ENCODE measurements at regions not wholly inside any gene's neighbourhood (a gene's known extent, or its start where the extent isn't known, plus 50 kb on each side); places are given as distances from the start of the nearest gene placed in this dataset.

DNA sequence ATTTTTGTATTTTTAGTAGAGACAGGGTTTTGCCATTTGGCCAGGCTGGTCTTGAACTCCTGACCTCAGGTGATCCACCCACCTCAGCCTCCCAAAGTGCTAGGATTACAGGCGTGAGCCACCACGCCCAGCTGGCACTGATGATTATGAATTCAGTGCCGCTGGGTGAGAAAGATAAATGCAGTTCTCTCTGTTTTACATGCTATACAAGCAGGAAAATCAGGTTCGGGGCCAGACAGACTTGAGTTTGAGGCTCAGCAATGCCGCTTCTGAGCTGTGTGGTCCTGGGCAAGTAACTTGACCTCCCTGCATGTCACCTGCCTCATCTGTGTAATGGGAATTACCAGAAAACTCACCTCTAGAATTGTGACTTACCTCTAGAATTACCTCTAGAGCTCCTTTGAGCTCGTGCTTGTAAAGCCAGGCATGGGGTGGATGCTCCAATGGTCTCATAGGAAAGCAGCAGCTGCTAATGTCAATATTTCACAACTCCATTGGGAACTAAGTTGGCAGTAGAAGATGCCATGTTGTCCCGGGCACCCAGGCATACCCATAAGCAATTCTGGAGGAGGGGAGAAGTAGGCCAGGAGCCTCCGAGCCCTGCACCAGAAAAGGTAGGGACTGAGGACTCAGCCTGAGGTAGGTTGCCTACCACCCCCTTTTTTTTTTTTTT is 119.8 kb upstream of the SLC25A33 start:
- no peak for DNase-seq

DNA sequence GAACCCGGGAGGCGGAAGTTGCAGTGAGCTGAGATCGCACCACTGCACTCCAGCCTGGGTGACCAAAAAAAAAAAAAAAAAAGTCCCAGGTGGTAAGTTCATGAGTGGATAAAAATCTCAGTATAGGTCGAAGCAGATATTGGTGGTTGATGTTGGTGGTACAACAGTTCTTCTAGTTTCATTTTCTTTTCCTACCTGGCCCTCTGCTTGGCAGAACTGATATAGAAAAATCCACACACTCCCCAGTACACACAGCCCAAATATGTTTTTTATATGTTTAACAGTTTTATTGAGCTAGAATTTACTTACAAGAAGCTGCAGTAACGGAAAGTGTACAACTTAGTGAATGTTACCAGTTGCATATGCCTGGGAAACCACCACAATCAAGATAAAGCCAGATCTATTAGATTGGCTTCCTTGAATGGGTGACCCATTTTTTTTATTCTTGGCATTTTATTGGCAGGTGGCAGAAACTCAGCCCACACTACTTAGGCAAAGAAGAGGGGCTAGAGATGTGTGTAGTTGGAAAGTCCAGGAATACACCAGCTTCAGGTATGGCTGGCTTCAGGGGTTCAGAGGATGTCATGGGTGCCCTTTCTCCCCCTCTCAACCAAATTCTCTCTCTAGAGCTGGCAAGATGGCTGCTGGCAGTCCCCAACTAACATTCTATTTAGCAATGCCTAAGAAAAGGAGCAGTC is 118.3 kb upstream of the SLC25A33 start:
- DNase-seq: no peak

DNA sequence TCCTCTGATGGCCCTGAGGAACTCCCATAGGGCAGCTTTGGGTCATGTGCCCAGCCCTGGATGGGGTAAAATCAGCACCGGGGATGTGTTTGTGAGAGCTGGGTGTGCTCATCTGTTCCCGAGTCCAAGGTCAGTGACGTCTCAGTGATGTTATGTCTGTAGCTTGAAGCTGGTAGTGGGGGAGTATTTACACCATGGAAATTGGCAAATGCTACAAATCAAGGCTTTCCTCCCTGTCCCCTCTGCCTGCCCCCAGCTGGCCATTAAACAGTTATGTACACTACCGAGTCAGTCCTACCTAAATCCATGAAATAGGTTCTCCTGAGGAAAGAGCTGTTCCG is 117.8 kb upstream of the SLC25A33 start:
- DNase-seq: no peak

DNA sequence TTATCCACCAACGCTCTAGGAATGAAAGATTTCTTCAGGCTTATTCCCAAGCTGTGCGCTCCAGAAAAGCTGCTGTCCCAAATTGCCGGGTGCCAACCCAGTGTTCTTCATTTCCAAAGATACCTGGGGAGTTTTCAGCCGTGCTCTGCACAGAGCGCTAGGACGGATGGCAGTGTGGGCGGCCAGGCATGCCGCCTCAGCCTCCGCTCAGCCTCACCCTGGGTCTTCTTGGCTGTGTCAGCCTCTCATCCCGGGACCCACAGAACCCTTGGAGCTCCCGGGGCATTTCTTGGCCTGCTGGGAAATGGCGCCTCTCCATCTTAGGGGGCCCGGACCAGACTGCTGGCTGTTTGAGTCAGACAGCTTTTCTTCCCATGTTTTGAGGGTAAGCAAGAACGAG is 116.9 kb upstream of the SLC25A33 start:
- DNase-seq: no peak

DNA sequence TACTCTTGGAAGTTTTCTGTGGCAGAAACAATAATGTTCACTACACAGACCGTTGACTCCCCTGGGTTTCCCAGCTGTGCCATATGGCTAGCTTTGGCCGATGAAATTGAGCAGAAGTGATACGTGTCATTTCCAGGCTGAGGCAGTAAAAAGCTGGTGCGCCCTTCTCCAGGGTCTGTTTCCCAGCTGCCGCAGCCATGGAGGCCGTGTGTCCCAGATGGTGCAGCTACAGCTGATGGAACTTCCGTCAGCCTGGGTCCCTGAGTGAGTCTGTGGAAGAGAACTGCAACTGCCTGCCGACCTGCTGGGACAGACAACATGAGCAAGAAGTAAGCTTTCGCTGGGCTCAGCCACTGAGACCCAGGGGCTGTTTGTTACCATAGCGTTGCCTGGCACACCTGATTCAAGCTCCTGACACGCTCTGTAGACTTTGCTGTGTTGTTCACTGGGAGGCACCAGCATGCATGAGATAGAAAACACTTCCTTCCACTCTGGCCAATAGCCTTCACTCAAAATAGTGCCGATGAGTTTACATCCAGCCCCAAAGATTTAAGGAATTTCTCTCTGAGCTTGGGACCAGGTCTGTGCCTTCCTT is 116.3 kb upstream of the SLC25A33 start:
- no peak for DNase-seq

DNA sequence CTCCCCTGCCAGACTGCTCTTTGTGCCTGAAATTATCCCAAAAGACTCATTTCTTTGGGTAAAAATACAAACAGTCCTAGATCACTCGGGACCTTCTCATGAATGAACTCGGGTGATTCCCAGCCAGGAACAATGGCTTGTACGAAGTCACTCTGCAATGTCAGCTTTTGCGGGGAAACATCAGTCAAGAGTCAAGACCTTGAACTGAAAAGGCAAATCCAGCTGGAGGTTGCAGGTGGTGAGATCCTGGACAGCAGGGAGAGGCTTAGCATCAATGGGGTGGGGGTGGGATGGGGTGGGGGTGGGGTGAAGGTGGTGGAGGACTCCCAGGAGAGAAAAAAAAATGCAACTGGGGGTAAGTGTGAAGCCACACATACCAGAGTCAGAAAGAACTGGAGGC is 115.0 kb upstream of the SLC25A33 start:
- DNase-seq: no peak

DNA sequence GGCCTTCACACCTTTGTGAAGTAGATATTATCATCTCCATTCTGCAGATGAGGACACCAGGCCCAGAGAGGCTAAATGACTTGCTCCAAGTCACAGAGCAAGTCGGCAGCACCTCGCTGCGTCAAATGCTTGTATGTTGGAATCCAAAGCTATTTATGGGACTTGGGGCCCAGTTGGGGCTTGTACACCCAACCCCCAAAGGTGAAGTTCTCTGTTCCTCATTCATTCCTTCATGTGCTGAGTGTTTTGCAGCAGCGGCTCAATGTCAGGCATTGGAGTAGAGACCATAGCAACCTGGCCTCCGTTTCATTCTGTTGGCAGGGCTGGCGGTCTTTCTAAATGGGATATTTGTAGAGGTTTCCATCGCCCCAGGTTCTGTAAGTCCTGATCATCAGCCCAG is 113.4 kb upstream of the SLC25A33 start:
- no peak for DNase-seq

DNA sequence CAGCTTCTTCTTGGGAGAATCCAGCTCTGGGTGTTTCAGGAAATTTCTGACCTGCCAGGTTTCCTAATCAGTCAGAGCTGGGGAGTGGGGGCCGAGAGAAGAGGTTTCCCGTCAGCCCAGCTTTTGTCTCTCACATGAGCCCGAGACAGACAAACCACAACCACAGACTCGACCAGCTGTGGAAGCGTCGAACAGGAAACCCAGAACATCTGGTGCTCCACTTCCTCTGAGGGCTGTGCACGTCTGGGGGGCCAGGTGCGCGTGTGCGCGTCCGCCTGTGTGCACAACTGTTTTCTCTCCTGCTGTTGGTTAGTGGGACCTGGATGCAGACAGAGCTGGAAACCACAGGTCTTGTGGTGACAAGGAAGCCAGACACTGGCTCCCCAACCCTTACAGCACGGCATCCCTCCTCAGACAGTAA is 113.0 kb upstream of the SLC25A33 start:
- DNase-seq: peak; percentile 18 to 65 (median 44)

DNA sequence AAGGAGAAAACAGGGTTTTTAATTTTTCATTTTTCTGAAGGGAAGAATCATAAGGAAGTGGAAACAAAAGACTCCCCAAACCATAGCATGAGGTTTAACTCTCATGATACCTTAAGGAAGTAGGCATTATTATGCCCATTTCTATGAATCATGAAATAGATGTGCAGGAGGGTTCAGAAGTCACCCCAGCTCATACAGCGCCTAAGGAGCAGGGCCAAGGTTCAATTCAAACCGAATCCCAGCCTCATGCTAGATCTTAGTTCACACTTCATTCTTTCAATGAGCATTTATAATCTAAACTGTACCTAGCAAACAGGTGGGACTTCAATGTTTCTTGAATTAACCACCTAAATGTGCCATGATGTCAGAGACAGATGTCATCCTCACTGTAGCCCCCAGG is 111.9 kb upstream of the SLC25A33 start:
- DNase-seq: no peak

DNA sequence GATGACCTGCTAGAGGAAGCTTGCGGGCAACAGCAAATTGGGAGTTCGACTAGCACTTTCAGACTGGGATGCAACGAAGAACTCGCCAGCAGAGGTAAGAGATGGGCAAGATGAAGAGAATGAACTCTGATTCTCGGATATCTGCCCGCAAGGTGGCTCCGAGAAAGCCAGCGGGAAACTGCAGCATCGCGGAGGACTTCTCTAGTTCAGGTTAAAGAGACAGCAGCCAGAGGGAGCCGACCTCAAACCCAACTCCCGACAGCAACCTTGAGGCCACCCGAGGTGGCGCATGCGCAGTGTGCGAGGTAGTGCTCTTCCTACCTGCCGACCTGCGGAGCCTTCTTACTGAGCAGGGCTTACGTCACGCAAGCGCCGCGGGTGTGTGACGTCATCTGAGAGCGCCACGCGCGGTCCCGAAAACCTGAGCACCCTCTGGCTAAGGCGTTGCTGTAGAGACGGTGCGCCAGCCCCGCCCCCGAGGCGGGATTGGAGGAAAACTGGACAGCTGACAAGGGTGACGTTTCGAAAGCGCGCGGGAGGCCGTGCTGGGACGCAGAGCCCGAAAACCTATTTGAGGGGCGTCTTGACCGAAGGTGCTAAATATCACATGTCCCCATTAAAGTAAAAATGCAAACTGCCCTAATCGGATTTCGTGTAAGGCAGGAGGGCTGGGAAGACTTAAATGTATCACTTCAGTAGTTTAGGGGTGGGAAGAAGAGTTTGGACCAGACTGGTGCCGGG is 110.5 kb upstream of the SLC25A33 start:
- DNase-seq: peak; percentile 99

DNA sequence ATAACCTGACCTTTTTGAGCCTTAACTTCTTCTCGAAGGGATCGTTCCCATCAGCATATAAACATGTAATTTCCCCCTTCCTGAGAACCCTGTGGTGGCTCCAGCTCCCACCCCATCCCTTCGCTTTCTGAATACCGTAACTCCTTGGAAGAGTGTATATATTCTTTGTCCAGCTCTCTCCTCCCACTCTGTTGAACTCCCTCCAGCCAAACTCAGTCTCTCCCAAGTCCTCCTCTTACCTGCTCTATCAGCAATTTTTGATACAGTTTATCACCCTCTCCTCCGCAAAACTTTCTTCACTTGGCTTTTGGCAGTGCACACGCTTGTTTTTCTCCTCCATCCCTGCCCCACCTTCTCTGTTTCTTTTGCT is 109.9 kb upstream of the SLC25A33 start:
- no peak for DNase-seq

DNA sequence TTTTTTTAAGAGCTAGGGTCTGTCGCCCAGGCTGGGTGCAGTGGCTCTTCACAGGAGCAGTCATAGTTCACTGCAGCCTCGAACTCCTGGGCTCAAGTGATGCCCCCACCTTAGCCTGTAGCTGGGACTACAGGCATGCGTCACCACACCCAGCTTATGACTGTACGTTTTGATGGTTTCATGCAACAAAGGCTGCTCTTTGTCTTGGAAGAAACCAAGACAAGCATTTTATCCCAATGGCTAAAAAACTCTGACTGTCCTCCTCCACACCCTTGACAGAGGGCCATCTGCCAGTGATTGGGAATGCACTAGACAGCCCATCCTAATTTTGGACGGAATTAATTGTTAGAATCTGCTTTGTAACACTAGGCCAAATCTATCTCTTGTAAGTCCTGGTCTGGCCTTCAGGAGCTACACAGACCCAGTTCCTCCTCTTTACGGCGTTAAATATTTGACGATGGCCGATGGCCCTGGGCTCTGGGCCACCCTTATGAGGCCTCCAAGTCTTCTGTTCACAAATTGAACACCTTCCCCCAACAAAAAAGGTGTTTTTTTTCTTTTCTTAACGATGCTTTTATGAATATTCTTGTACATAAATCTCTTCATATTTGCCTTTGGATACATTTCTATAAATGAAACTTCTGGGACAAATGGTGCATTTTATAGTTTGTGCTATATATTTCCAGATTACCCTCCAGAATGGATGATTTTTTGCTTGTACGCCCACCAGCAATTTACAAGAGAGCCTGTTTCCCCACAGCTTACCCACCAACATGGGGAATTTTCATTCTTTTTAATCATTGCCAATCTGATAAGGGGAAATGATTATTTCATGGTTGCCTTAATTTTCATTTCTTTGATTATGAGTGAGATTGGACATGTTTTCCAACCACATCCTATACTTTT is 104.8 kb upstream of the SLC25A33 start:
- DNase-seq: no peak

DNA sequence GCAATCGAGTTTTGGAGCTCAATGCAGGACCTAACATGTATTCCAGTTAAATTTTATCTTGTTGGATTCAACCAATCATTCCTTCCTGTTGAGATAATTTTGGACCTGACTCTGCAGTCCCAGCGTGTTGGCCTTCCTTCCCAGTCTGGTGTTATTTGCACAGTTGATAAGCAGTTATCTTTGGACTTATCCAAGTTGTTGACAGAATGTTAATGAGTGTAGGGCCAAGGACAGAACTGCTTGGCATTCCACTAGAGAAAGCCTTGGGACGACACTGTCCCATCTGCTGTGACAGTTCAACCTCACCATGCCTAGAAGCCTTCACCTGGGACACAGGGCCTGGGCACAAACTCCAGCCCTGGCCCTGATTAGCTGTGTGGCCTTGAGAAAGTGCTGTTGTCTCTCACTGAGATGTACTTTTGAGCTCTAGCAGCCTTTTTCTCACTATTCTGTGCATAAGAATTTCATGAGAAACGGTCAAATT is 104.1 kb upstream of the SLC25A33 start:
- no peak for DNase-seq

DNA sequence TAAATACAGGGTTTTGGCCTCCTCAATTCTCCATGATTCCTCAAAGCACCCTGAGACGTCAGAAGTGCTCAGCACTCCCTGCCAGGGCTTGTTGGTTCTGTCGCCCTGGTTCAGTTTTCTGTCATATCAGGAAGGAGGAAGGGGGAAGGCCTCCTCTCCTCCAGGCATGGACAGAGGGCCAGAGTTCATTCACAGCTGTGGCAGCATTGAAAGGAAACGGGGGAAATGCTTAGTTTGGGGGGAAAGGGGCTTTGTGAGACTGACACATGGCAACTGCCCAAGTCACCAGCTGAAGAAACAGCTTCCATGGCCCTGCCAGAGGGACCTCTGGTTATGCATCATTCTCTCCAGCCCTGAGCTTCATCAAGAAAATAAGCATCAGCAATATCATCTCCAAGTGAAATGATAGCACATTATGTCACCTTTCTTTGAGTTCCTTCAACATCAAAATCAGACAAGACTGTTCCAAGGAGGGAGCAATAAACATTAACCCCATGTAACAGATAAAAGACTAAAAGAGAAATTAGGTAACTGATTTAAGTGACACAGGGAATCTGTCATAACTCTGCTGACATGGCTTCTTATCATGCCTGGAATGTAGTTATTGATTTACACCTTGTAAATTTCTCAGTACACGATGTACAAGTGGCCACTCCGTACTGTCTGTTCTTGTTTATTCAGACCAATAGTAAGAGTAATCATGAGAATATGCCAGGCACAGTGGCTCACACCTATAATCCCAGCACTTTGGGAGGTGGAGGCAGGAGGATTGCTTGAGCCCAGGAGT is 103.2 kb upstream of the SLC25A33 start:
- DNase-seq: no peak

DNA sequence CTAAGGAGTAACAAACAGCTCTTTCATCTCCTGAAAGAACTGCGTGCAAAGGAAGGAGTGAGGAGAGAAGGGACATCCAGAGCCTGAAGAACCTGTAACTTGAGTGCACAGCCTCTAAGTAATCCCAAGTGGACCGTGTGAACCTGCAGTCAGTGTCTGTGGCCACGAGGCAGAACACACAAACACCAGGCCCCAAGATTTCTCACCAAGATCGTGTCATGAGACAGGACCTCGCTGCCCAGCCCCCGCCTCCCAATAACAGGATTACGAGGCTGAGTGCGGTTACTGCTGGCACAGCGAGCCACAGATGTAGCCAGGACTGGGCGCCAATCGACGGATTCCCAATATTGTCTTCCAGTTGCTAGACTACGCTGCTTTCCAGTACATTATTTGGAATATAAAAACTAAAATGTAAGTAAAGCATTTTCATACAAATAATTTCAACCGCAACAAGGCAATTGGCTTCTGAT is 101.3 kb upstream of the SLC25A33 start:
- no peak for DNase-seq

DNA sequence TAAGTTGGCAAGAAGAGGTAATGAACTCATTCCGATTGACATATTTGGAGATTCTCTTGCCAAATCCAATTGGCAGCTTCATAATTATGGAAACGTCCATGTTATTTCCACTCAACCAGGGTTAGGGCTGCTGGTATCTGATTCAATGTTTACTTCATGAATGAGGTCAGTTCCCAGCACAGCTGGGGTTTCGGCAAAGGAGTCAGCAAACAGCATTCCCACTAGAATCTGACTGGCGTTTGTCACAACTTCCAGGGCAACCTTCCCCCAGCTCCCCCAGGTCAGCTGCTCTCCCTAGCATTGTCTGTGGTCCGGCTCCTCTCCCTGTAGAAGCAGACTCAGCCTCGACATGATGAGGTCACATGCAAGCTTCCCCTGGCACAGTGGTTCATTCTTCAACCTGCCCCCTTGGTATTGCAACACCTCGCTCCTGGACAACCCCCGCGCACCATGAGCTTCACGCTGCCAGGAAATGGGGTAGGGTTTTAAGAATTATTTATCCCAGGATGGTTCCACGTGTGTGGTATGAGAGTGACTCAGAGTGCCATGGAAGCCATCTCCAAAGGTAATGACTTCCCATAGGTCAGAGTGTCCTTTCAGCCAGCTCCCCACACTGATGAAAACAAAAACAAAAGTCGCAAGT is 100.7 kb upstream of the SLC25A33 start:
- DNase-seq: no peak

DNA sequence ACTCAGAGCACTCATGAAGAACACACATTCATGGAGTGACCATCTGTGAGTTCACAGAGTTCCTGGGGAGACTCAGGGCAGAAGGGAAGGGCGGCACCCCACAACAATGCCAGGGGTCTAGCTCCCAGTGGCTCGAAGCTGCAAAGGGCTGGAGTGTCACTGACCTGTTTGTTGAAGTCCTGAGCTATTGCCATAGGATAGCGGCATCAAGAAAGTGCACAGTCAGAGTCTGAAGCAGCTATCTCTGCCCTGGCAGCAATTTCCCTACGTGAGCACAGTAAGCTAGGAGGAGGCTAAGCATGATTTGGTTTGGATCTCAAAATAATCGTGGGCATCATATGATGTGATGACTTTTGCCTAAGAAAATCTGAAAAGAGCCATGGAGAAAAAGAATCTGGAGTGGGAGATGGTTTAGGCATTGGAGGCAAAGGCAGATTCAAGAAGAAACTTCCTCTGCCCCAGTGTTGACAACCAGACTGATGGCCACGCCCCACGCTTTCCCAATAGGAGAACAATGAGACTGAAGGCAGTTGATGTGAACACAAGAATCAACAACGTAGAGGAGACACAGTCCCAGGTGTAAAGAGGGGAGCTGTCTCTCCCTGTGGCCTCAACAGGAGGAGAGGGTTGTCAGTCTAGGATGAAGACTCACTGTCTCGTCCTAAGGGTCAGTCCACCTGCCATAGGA is 100.0 kb upstream of the SLC25A33 start:
- no peak for DNase-seq

DNA sequence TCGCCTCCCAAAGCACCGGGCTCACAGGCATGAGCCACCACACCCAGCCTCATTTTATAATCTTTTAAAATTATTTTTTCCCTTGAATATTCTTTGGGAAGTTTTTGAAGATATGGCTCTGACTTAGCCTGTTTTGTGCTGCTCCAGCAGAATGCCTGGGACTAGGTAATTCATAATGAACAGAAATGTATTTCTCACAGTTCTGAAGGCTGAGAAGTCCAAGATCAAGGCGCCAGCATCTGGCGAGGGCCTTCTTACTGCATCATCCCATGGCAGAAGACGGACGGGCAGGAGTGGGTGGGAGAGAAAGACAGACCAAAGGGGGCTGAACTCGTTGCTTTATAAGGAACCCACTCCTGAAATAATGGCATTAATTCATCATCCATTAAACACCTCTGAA is 99.0 kb upstream of the SLC25A33 start:
- no peak for DNase-seq

DNA sequence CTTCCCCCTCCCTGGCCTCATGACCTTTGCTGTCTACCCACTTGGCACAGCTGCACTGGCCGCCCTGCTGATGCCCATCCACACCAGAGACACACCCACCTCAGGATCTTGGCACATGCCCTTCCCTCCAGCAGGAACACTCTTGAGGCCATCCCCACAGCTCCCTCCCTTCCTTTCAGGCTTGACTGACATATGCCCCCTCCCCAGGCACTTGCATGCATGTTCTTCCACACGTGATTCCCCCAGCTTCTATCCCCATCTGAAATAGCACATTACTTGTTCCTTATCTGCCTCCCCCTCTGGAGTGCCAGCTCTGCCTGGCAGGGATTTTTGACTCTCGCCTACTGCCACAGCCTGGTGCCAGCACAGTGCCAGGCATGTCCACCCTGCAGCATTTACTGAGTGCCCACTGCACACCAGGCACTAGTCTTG is 98.5 kb upstream of the SLC25A33 start:
- no peak for DNase-seq

DNA sequence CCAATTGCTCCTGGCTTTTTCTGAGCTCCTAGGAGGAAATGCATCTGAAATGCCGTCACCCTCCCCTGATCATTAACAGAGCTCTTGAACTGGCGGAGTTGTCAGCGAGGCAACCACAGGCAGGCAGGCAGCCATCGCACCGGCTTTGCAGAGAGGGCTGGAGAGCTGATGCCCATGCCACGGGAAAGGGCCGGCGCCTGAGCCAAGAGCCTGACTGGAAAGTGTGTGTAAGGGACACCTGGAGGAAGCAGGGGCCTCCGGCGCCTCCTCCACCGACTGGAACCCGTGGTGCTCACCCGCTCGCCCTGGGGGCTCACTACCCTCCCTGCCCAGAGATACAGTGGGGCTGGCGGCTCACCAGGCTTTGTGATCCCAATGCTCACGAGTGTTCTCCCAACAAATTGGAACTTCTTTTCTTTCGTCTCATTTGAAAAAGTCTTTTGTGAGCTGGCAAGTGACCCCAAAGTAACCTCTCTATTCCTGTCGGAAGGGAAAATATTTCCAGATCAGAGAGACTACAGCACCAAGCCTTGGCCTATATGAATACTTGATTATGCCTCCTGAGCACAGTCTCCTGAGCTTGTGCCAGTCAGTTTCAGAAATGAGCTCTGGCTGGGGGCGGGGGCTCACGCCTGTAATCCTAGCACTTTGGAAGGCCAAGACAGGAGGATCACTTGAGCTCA is 97.7 kb upstream of the SLC25A33 start:
- no peak for DNase-seq

Data from activated CD4-positive, CD25-positive, alpha-beta regulatory T cell (primary cell).